ENCODE measurements at regions not wholly inside any gene's neighbourhood (a gene's known extent, or its start where the extent isn't known, plus 50 kb on each side); places are given as distances from the start of the nearest gene placed in this dataset.

DNA sequence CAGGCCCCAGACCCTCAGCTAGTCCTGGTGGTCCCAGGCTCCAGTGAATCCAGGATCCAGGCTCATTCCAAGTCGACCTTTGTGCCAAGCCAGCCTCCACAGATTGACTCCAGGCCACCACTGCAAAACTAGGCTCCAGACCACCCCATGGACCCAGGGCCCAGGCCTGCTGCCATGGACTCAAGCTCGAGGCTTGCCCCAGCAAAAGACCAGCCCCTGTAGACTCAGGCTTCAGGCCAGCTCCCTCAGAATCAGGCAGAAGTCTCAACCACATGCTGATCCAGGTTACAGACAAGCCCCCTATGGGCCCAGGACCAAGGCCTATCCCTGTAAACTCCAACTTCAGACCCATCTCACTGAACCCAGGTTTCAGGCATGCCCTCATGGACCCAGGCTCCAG lies 692.4 kb downstream of the PCDH19 start:
- DNase-seq (ENCODE audit: low spot score) = no peak

GRCh38 chrX:99705701-99706100 lies 704.4 kb downstream of the PCDH19 start:
- DNase-seq (ENCODE audit: low spot score) = no peak

GRCh38 chrX:99703473-99703872 lies 706.6 kb downstream of the PCDH19 start:
- no peak for DNase-seq (ENCODE audit: low spot score)

DNA sequence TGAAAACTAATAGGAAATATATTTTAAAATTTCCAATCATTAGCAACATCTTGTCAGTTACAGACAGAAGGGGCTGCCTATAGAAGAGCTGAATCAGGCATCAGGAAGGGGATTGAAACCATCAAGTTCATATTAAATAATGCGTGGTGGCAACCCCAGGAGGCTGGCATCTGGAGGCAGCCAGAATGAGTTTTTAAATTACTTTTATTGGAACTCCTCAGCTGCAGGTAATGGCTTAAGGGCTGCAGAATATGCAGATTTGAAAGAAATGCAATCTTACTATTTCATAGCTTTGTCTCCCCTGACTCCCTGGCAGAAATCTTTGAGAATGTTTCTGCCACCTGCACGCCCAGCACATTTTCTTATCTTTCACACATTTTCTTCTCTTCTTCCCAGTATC lies 711.6 kb downstream of the PCDH19 start:
- no peak for DNase-seq (ENCODE audit: low spot score)

DNA sequence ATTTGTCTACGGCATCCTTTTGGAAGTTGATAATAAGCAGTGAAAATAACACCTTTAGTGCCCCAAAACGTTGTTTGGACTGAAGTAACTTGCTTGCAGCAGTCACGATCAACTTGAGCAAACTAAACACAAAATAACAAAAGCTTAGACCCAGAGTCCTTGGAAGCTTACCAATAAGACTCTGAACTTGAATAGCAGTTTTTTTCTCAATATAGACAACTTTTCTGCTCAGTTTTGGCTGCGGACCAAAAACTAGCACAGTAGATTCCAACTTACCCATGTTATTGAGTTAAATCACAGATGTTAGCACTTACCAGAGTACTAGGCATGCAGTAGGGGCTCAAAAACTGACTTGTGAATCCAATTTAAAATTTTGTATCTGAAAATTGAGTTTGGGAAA lies 746.9 kb downstream of the PCDH19 start:
- DNase-seq (ENCODE audit: low spot score) = no peak

DNA sequence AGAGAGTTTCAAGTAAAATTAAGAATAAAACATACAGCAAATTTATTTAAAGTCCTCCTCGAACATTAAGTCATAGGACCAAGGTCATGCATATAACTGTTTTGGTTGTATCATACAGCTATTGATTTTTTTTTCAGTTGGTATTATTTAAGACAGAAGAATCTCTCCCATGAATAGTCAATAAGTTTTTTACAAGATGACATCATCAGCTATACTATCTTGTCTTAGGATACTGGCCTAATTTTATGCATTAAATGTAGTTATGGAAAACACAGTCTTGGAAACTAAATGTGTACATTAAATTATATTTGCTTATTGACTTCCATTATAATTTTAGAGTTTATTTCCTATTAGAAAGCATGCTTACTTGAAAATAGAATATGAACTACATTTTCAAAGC lies 755.9 kb downstream of the PCDH19 start:
- no peak for DNase-seq (ENCODE audit: low spot score)

- DNase-seq (ENCODE audit: low spot score) = no peak
Measured at GRCh38 chrX:99653352-99653751, 756.7 kb downstream of the PCDH19 start.

GRCh38 chrX:99613041-99613440 lies 797.0 kb downstream of the PCDH19 start:
- DNase-seq (ENCODE audit: low spot score) = no peak

DNA sequence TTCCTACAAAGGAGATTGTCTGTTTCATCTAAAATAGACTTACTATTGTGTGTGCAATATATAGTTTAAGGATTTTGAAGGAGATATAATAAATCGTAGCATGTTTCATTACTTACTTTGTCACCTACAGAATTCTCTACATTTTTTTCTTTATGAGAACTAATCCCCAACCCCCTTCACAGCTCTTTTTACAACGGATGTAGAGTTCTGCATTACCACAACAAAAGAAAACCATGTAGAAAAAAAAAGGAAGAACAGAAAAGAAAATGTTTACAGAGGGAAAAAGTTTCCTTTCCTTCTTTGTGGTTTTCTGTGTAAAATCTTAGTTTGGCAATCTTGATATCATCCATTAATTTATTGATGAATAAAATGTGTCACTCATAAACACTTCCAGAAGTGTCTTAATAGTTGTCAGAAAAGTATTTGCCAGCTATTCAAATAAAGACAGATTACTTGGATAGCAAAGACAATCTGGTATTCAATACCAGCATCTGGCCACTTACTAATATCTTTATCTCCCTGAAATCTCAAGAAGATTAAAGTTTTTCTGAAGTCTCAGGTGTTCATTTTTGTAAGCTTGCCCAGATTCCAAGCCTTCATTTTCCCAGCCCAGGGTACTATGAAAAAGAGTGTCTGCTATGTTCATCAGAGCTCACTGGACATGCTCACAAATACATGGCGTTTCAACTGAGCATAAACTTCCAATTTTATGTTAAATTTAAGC lies 806.8 kb downstream of the PCDH19 start:
- DNase-seq (ENCODE audit: low spot score) = no peak

DNA sequence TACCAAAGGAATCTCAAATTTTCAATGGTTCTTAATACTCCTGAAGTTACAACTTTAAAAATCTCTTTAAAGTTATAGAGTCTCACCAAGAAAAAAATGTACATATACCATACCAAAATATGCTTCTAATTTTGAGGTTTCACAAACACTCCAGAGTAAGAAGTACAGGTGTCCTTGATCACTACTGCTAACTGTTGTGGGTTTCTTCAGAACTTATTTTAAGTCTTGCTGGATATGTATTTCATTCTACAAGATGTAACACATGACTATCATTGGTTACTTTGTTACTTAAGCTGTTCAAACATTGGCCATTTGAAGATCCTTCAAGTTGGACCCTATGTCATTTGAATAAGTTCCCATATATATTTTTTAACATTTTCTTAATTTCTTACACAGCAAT lies 808.0 kb downstream of the PCDH19 start:
- DNase-seq (ENCODE audit: low spot score) = no peak

GRCh38 chrX:99588936-99589335 lies 821.1 kb downstream of the PCDH19 start:
- DNase-seq (ENCODE audit: low spot score) = no peak

GRCh38 chrX:99572711-99573110 lies 837.4 kb downstream of the PCDH19 start:
- DNase-seq (ENCODE audit: low spot score) = no peak

DNA sequence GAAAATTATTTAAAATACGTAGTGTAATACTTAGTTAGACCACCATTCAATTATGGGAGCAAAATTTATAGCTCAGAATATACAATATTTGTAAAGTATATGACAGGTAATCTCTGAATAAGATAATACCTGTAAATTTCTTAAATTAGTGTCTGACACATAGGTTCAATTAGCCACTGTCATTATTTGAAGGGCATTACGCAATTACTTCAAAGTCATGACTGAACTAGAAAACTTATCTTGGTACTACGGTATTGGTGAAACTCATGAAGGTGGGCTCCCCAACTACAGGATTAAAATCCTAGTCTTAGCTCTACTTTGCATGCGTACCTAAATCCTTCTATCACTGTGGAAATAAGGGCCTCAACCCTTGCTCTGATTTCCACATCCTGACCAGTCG lies 860.7 kb downstream of the PCDH19 start:
- DNase-seq (ENCODE audit: low spot score) = no peak

DNA sequence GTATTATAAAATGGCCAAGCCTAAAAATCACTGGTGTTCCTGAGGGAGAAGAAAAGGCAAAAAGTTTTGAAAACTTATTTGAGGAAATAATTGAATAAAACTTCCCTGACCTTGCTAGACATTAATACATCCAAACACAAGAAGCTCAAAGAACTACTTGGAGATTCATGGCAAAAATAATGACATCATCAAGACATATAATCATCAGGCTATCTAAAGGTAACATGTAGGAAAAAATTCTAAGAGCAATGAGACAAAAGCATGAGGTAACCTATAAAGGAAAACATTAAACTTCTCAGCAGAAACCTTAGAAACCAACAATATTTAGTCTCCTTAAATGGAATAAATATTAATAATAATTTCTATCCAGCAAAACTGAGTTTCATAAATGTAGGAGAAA lies 887.6 kb downstream of the PCDH19 start:
- DNase-seq (ENCODE audit: low spot score) = no peak

DNA sequence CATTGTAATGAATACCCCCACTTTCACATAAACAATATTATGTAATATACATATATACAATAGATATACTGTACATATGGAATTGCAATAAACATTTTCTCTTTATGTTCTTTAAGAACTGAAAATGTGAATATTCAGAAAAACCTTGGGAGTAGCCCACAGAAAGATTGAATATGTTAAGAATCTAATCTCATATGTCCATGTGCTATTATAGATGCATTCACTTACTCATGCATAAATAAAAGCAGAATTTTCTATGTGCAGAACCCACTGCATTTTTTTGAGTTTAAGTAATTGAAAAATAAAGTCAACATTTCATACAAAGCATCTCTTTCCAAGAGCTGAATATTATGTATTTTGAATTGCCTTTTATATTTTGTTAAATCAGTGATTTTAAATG lies 902.3 kb downstream of the PCDH19 start:
- DNase-seq (ENCODE audit: low spot score) = no peak

GRCh38 chrX:99495453-99495852 lies 914.6 kb downstream of the PCDH19 start:
- no peak for DNase-seq (ENCODE audit: low spot score)

DNA sequence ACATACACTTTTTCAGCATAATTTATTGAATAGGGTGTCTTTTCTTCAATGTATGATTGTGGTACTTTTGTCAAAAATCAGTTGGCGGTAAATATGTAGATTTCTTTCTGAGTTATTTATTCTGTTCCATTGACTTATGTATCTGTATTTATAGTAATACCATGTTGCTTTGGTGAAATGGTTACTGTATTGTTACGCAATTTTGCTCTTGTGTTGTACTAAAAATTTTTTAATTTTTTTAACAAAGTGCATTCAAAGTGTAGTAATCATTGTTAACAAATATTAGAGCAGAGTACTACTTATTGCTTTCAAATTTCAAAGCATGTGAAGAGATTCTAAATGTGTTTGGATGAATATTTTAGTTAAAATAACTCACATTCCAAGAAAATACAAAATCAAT lies 915.4 kb downstream of the PCDH19 start:
- no peak for DNase-seq (ENCODE audit: low spot score)

- DNase-seq (ENCODE audit: low spot score) = no peak
Measured at GRCh38 chrX:99480728-99481127, 929.3 kb downstream of the PCDH19 start.

GRCh38 chrX:99469439-99469838 lies 940.6 kb downstream of the PCDH19 start:
- DNase-seq (ENCODE audit: low spot score) = no peak

GRCh38 chrX:99468993-99469392 lies 941.1 kb downstream of the PCDH19 start:
- DNase-seq (ENCODE audit: low spot score) = no peak

- DNase-seq (ENCODE audit: low spot score) = no peak
Measured at GRCh38 chrX:99461223-99461622, 948.9 kb downstream of the PCDH19 start.

DNA sequence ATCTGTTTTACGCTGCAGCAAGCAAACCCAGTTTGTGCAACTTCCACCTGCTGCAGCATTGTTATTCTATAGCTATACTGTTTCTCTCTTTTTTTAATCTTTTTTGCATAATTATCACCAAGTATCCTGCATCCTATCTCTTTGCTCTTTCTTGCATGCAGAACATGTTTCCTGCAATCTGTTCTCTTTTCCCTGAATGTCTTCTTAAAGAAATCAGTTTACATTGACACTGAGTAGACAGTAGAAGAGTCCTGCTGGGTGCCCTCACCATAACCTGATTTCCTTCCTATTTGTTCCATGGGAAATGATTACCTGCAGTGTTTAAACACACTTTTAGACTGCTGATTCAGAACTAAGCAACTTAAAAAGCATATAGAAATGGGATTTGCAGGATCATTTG lies 964.7 kb downstream of the PCDH19 start:
- DNase-seq (ENCODE audit: low spot score) = no peak

DNA sequence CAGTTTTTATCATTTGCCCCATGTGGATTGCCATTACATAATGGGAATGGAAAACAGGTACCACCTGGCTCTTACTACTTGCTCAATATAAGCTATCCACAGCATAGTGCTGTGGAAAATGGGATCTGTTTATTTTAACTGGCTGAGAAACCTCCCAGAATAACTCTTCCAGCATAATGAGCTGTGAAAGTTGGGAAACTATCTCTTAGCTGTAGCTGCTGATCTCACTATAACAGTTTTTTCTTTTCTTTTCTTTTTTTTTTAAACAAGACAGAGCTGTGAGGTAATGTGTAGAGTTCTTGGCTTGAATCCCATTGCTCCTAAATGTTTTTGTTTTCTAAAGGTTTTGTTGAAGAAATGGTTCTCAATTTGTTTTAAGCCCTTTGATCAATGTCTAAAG lies 988.3 kb downstream of the PCDH19 start:
- no peak for DNase-seq (ENCODE audit: low spot score)

DNA sequence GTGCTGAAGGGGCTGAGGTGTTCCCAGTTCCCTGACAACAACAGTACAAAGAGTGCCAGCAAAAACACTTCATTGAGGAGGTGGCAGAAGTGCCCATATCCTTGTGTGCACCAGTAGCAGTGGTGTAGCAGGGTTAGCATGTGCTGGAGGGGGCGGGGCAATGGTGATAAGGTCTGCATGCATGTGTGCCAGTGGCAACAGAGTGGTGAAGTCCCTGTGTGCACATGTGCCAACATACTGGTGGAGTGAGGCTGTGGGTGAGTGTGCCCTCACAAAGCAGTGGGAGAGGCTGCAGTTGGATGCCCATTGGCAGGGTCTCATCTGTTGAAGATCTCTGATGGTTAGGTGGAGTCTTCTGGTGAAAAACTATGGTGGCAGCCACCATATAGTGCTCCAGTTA lies 994.6 kb downstream of the PCDH19 start:
- DNase-seq (ENCODE audit: low spot score) = no peak

GRCh38 chrX:99413317-99413716 lies 996.8 kb downstream of the PCDH19 start:
- DNase-seq (ENCODE audit: low spot score) = no peak
